GM10248 (cell line): ENCODE measurements at regions not wholly inside any gene's neighbourhood (a gene's known extent, or its start where the extent isn't known, plus 50 kb on each side); places are given as distances from the start of the nearest gene placed in this dataset.

ENCODE experiments used
- CTCF ChIA-PET: fragments of 300-600 bp; sonication (Branson Sonifier 250); formaldehyde crosslinking; extraction: SDS; loops from one replicate; lab custom pipeline; 2021; ENCODE audit warnings: antibody characterized with exemption; lab: Yijun Ruan, JAX
- POLR2A ChIA-PET: fragments of 350-650 bp; sonication (Branson Sonifier 250); formaldehyde crosslinking; extraction: SDS; loops from one replicate; lab custom pipeline; 2020; ENCODE audit warnings: antibody characterized with exemption; lab: Yijun Ruan, JAX
- DNase-seq: peaks from one replicate; pipeline ENCODE4 v3.0.0; 2012; ENCODE audit errors: extremely low spot score
- CTCF ChIP-seq: IDR thresholded peaks from 2 replicates; pipeline ENCODE4 v1.5.1; 2012; ENCODE audit warnings: mild to moderate bottlenecking, low read depth; ENCODE audit errors: extremely low read depth, missing control alignments, control extremely low read depth

DNA sequence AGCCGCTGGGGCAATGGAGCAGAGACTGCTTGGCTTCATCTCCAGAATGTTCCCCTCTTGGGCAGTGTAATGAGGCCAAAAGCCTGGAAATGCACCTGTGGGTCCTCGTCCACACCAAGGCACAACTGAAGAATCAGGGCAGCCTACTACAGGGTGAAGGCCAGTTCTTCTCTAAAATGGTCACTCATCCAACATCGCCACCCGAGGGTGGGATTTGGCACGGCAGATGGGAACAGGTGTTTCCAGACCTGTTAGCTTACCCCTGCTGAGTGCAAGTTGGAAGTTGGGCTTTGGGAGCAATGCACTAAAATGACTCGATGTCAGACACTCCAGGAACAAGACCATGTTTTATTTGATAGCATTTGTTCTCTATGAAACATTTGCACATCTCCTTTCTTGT, 543.7 kb downstream of the NPHP4 start:
- TF ChIP-seq CTCF = no peak
- DNase-seq = no peak
- ChIA-PET CTCF (no interaction called here), POLR2A (no interaction called here)

DNA sequence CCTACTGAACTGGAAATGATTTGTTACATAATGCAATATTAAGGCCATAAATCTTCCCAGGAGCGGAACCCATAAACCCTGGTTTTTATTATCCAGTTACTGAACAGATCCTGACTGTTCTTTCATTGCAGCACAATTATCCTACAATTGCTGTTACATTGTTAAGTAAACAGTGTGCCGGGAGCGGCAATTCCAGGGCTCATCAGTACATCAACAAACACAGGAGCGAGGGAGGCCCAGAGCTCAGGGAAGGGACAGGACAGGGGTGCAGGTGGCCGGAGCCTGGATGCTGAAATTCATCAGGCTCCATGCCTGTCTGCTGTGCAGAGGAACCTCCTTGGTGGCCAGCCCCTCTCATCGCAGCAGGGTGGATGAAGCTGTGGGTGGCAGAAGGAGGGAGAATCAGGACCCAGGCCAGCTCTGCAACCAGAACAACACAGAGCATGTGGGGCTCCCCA, 544.7 kb downstream of the NPHP4 start:
- TF ChIP-seq CTCF = no peak
- POLR2A ChIA-PET = no interaction called here
- CTCF ChIA-PET = no interaction called here
- no peak for DNase-seq

GRCh38 chr1:5444396-5444795, 547.8 kb downstream of the NPHP4 start:
- DNase-seq = no peak
- ChIA-PET CTCF (no interaction called here), POLR2A (no interaction called here)
- no peak for TF ChIP-seq CTCF

- CTCF ChIA-PET = no interaction called here
- TF ChIP-seq CTCF = no peak
- no peak for DNase-seq
- POLR2A ChIA-PET = no interaction called here
Measured at GRCh38 chr1:5436808-5437207, 555.4 kb downstream of the NPHP4 start.

DNA sequence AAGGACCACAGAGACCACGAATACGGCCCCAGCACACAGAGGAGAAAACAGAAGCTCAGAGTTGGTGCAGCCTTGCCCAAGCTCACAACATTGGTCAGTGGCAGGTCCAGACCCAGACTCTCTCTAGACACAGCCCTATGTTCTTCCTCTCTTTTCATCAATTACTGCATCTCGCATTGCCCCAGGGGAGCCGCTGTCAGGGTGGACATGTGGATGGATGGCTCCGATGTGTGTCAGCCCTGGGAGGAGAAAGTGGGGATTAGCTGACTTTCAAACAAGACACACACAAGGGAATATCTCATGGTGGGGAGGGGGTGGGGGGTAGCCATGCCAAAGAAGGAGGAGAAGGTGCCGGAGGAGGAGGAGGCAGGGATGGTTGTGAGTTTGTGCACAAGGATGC, 556.8 kb downstream of the NPHP4 start:
- no peak for DNase-seq
- ChIA-PET CTCF (no interaction called here), POLR2A (no interaction called here)
- no peak for TF ChIP-seq CTCF

DNA sequence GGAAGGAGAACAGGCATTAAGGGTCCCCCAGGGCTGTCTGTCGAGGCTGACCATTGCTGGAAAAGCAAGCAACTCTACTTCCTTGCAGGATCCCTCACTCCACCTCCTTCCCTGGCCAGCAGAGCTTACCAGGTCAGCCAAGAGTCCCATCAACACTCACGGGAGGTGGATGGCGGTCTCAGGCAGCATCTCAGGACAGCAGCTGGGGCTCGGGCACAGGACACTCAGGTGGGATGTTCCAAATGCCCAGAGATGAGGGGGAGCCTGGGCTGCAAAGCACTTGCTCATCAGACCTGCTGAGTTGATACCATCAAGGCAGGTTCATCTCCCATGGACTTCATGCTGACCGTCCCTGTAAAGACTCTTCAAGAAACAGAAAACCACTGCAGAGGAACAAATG, 559.8 kb downstream of the NPHP4 start:
- ChIA-PET CTCF (no interaction called here), POLR2A (no interaction called here)
- DNase-seq = no peak
- no peak for TF ChIP-seq CTCF
